Liver (tissue), 8 donors: ENCODE measurements at regions not wholly inside any gene's neighbourhood (a gene's known extent, or its start where the extent isn't known, plus 50 kb on each side); places are given as distances from the start of the nearest gene placed in this dataset.

Experiments used
- DNase-seq: peaks from one replicate; pipeline ENCODE4 v3.0.0-alpha.2; 2017; ENCODE audit warnings: low spot score
- H3K27ac ChIP-seq, 2 donors: one replicate each; pipeline ENCODE4 v1.7.0; 2013; ENCODE audit warnings: inconsistent platforms in 2 of 2, low read length in 2 of 2, control low read depth in 1 of 2, low read depth in 1 of 2, mild to moderate bottlenecking in 1 of 2
- H3K27me3 ChIP-seq, 4 donors: one replicate each; pipeline versions ENCODE4 v1.6.1 to v1.7.0; 2013; ENCODE audit warnings: low read length in 3 of 4, inconsistent platforms in 1 of 4, mild to moderate bottlenecking in 1 of 4, moderate library complexity in 1 of 4; ENCODE audit not compliant: control insufficient read depth in 4 of 4, insufficient read depth in 4 of 4
- H3K36me3 ChIP-seq, 4 donors: one replicate each; pipeline versions ENCODE4 v1.6.1 to v1.7.0; 2013; ENCODE audit warnings: low read length in 3 of 4, mild to moderate bottlenecking in 3 of 4, low read depth in 1 of 4, moderate library complexity in 1 of 4; ENCODE audit not compliant: control insufficient read depth in 4 of 4, insufficient read depth in 3 of 4
- H3K4me1 ChIP-seq, 4 donors: one replicate each; pipeline versions ENCODE4 v1.6.1 to v1.7.0; 2013; ENCODE audit warnings: low read length in 3 of 4, mild to moderate bottlenecking in 3 of 4, moderate library complexity in 1 of 4; ENCODE audit not compliant: control insufficient read depth in 4 of 4, insufficient read depth in 4 of 4
- H3K4me3 ChIP-seq, 3 donors: one replicate each; pipeline versions ENCODE4 v1.6.1 to v1.7.0; 2013; ENCODE audit warnings: low read length in 3 of 3, control low read depth in 1 of 3, low read depth in 1 of 3, mild to moderate bottlenecking in 1 of 3
- H3K9ac ChIP-seq, 2 donors: one replicate each; pipeline ENCODE4 v1.7.0; 2013; ENCODE audit warnings: low read length in 2 of 2, mild to moderate bottlenecking in 2 of 2, moderate library complexity in 2 of 2, control low read depth in 1 of 2, low read depth in 1 of 2
- H3K9me3 ChIP-seq, 4 donors: one replicate each; pipeline versions ENCODE4 v1.6.1 to v1.7.0; 2013; ENCODE audit warnings: low read length in 3 of 4; ENCODE audit not compliant: control insufficient read depth in 4 of 4
- CTCF ChIP-seq: fragments of 150-350 bp; IDR thresholded peaks from 2 replicates; pipeline ENCODE4 v1.5.1; 2017; ENCODE audit warnings: improper control_type of control experiment, low read depth, low read length; ENCODE audit not compliant: missing input control
- EGR1 ChIP-seq, 2 donors: IDR thresholded peaks; 2 replicates each; pipeline ENCODE4 v1.6.1; 2016 to 2018; ENCODE audit warnings: antibody characterized with exemption in 2 of 2, low read depth in 2 of 2
- FOXA1 ChIP-seq: IDR thresholded peaks from 2 replicates; pipeline ENCODE4 v1.6.1; 2016; ENCODE audit warnings: antibody characterized with exemption
- GABPA ChIP-seq, 2 donors: IDR thresholded peaks in 1 of 2; conservative IDR thresholded peaks in 1 of 2; 2 replicates each; pipeline ENCODE4 v1.6.1; 2016; ENCODE audit warnings: antibody characterized with exemption in 2 of 2, mild to moderate bottlenecking in 1 of 2, moderate library complexity in 1 of 2
- HNF4G ChIP-seq: IDR thresholded peaks from 2 replicates; pipeline ENCODE4 v1.6.1; 2016; ENCODE audit warnings: antibody characterized with exemption
- MAX ChIP-seq: IDR thresholded peaks from 2 replicates; pipeline ENCODE4 v1.6.1; 2016; ENCODE audit warnings: antibody characterized with exemption
- RAD21 ChIP-seq, 2 donors: IDR thresholded peaks; 2 replicates each; pipeline ENCODE4 v1.6.1; 2016; ENCODE audit warnings: antibody characterized with exemption in 2 of 2, mild to moderate bottlenecking in 2 of 2
- RXRA ChIP-seq, 2 donors: IDR thresholded peaks; 2 replicates each; pipeline ENCODE4 v1.6.1; 2017 to 2018; ENCODE audit warnings: antibody characterized with exemption in 2 of 2, mild to moderate bottlenecking in 1 of 2
- TAF1 ChIP-seq: conservative IDR thresholded peaks from 2 replicates; pipeline ENCODE4 v1.6.1; 2016; ENCODE audit warnings: antibody characterized with exemption, mild to moderate bottlenecking
- YY1 ChIP-seq: IDR thresholded peaks from 2 replicates; pipeline ENCODE4 v1.6.1; 2016; ENCODE audit warnings: antibody characterized with exemption, mild to moderate bottlenecking
- ZBTB33 ChIP-seq: IDR thresholded peaks from 2 replicates; pipeline ENCODE4 v1.6.1; 2016; ENCODE audit warnings: antibody characterized with exemption
- WGBS: extraction: QIAGEN DNeasy Blood & Tissue Kit; methylation state at CpG from one replicate; pipeline ENCODE4 v1.1.7; 2013; 5-methylcytosine and 5-hydroxymethylcytosine counted together
- TF ChIP-seq, protein P1 (sequence below): IDR thresholded peaks from 2 replicates; pipeline ENCODE4 v1.6.1; 2016; ENCODE audit warnings: antibody characterized with exemption
- TF ChIP-seq, protein P2 (sequence below): IDR thresholded peaks from 2 replicates; pipeline ENCODE4 v1.6.1; 2016; ENCODE audit warnings: antibody characterized with exemption, mild to moderate bottlenecking
- donor health status: healthy.
- donor health status: healthy.
- donor health status: healthy.
- donor health status: healthy.
- donor health status: healthy.

GRCh38 chr6:44050872-44051505 is 76.3 kb downstream of the MRPL14 start:
- WGBS: 84% methylated on average over 7 of the region's 7 CpGs
- DNase-seq: no peak

More at GRCh38 chr6:44050872-44051505, 76.3 kb downstream of the MRPL14 start:
- no peak overlapping the region for H3K27ac ChIP-seq
- TF ChIP-seq, protein P1, sequence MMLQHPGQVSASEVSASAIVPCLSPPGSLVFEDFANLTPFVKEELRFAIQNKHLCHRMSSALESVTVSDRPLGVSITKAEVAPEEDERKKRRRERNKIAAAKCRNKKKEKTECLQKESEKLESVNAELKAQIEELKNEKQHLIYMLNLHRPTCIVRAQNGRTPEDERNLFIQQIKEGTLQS: no peak
- TF ChIP-seq RXRA (IDR thresholded peaks at IDR 0.05) (no peak), FOXA1 (no peak), ZBTB33 (no peak), HNF4G (no peak), EGR1 (IDR thresholded peaks at IDR 0.05; ENCODE audit: low read depth in 2 of 2) (no peak), MAX (no peak), GABPA (IDR thresholded peaks at IDR 0.05 in 1 of 2, conservative IDR thresholded peaks at IDR 0.05 in 1 of 2) (no peak), CTCF (no peak), TAF1 (no peak), YY1 (no peak), RAD21 (IDR thresholded peaks at IDR 0.05) (no peak)
- TF ChIP-seq, protein P2, sequence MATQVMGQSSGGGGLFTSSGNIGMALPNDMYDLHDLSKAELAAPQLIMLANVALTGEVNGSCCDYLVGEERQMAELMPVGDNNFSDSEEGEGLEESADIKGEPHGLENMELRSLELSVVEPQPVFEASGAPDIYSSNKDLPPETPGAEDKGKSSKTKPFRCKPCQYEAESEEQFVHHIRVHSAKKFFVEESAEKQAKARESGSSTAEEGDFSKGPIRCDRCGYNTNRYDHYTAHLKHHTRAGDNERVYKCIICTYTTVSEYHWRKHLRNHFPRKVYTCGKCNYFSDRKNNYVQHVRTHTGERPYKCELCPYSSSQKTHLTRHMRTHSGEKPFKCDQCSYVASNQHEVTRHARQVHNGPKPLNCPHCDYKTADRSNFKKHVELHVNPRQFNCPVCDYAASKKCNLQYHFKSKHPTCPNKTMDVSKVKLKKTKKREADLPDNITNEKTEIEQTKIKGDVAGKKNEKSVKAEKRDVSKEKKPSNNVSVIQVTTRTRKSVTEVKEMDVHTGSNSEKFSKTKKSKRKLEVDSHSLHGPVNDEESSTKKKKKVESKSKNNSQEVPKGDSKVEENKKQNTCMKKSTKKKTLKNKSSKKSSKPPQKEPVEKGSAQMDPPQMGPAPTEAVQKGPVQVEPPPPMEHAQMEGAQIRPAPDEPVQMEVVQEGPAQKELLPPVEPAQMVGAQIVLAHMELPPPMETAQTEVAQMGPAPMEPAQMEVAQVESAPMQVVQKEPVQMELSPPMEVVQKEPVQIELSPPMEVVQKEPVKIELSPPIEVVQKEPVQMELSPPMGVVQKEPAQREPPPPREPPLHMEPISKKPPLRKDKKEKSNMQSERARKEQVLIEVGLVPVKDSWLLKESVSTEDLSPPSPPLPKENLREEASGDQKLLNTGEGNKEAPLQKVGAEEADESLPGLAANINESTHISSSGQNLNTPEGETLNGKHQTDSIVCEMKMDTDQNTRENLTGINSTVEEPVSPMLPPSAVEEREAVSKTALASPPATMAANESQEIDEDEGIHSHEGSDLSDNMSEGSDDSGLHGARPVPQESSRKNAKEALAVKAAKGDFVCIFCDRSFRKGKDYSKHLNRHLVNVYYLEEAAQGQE: no peak
- H3K36me3 ChIP-seq: no peaks in the 10 kb centered on the region
- H3K4me1 ChIP-seq: peaks cover 0 to 2% (median 0%) of the 10 kb centered on the region in 4 donors
- no peaks in the 10 kb centered on the region for H3K27me3 ChIP-seq
- H3K4me3 ChIP-seq: no peak overlapping the region
- no peaks in the 10 kb centered on the region for H3K9me3 ChIP-seq
- H3K9ac ChIP-seq: no peak overlapping the region
